Endothelial cell of umbilical vein (primary cell): ENCODE measurements at regions not wholly inside any gene's neighbourhood (a gene's known extent, or its start where the extent isn't known, plus 50 kb on each side); places are given as distances from the start of the nearest gene placed in this dataset.

ENCODE experiments used
- BruUV-seq: library from RNA; stranded (reverse); fragments of 400-500 nt; replicated peaks from 2 replicates; lab custom pipeline; 2021; lab: Mats Ljungman, UMichigan
- CTCF ChIA-PET: fragments of 300-600, 350-600 bp; sonication (Branson Sonifier 250); formaldehyde crosslinking; loops from one replicate; lab custom pipeline; 2021; ENCODE audit warnings: antibody characterized with exemption, inconsistent platforms; lab: Charles Lee
- POLR2A ChIA-PET: fragments of 300-600, 350-600 bp; sonication (Branson Sonifier 250); formaldehyde crosslinking; loops from one replicate; lab custom pipeline; 2021; ENCODE audit warnings: antibody characterized with exemption, inconsistent platforms; lab: Charles Lee
- DNase-seq: peaks from one replicate; pipeline ENCODE4 v3.0.0-alpha.2; 2011; ENCODE audit warnings: low read depth, low spot score
- FAIRE-seq: peaks from 2 replicates; lab custom pipeline; 2011; peaks lifted over from hg19 to GRCh38; lab: Jason Lieb, UNC
- H2AFZ ChIP-seq: 2 replicates; pipeline ENCODE4 v1.6.0; 2012; ENCODE audit warnings: low read depth, low read length, control low read depth, inconsistent platforms
- H3K27ac ChIP-seq: 2 replicates; pipeline ENCODE4 v1.5.1; 2011; ENCODE audit warnings: low read depth, mild to moderate bottlenecking, control low read depth, low read length, moderate library complexity; ENCODE audit not compliant: insufficient read depth
- H3K27me3 ChIP-seq, 2 experiments: 2 replicates each; pipeline versions ENCODE4 v1.6.0 to v1.6.1; 2011; ENCODE audit warnings: low read length in 2 of 2, mixed read lengths in 1 of 2; ENCODE audit not compliant: control insufficient read depth in 2 of 2, insufficient read depth in 2 of 2
- H3K36me3 ChIP-seq, 2 experiments: 2 replicates in 1 of 2; 3 replicates in 1 of 2; pipeline ENCODE4 v1.5.1; 2011; ENCODE audit warnings: low read length in 2 of 2, mild to moderate bottlenecking in 1 of 2, moderate library complexity in 1 of 2; ENCODE audit not compliant: control insufficient read depth in 2 of 2, insufficient read depth in 2 of 2; ENCODE audit errors: extremely low read depth in 1 of 2
- H3K4me1 ChIP-seq: 3 replicates; pipeline ENCODE4 v1.5.1; 2011; ENCODE audit warnings: mild to moderate bottlenecking, low read length; ENCODE audit not compliant: control insufficient read depth, insufficient read depth; ENCODE audit errors: extremely low read depth
- H3K4me2 ChIP-seq: 2 replicates; pipeline ENCODE4 v1.6.1; 2011; ENCODE audit warnings: low read length, control low read depth, mixed read lengths; ENCODE audit not compliant: insufficient read depth
- H3K4me3 ChIP-seq, 3 experiments: fragments of 200-600 bp in 1 of 3; sonication (generic), shearing (Covaris generic) in 1 of 3; replicated peaks in 1 of 3; 2 replicates each; pipeline ENCODE4 v1.5.1; 2011 to 2016; ENCODE audit warnings: control low read depth in 3 of 3, low read length in 3 of 3, mild to moderate bottlenecking in 2 of 3, inconsistent platforms in 1 of 3, low read depth in 1 of 3, moderate library complexity in 1 of 3; ENCODE audit not compliant: insufficient read depth in 1 of 3
- H3K79me2 ChIP-seq: 2 replicates; pipeline ENCODE4 v1.6.0; 2012; ENCODE audit warnings: low read length, inconsistent platforms; ENCODE audit not compliant: control insufficient read depth, insufficient read depth
- H3K9ac ChIP-seq: replicated peaks from 2 replicates; pipeline ENCODE3; 2011; ENCODE audit warnings: low read length, control low read depth; ENCODE audit not compliant: insufficient read depth; ENCODE audit errors: extremely low read depth
- H3K9me1 ChIP-seq: replicated peaks from 3 replicates; pipeline ENCODE4 v1.6.0; 2011; ENCODE audit warnings: mild to moderate bottlenecking, low read length; ENCODE audit not compliant: control insufficient read depth, insufficient read depth; ENCODE audit errors: extremely low read depth
- H3K9me3 ChIP-seq: replicated peaks from 2 replicates; pipeline ENCODE4 v1.5.1; 2012; ENCODE audit warnings: low read length, inconsistent platforms; ENCODE audit not compliant: control insufficient read depth, insufficient read depth
- H4K20me1 ChIP-seq: replicated peaks from 2 replicates; pipeline ENCODE3; 2011; ENCODE audit warnings: mild to moderate bottlenecking, low read length; ENCODE audit not compliant: control insufficient read depth, insufficient read depth; ENCODE audit errors: extremely low read depth
- EZH2 ChIP-seq: IDR thresholded peaks from 2 replicates; pipeline ENCODE4 v1.6.1; 2012; ENCODE audit warnings: borderline replicate concordance, low read depth, mild to moderate bottlenecking, moderate library complexity, low read length, inconsistent platforms; ENCODE audit not compliant: severe bottlenecking
- FOS ChIP-seq: IDR thresholded peaks from 2 replicates; pipeline ENCODE4 v1.6.1; 2011; ENCODE audit warnings: mild to moderate bottlenecking, low read length, moderate library complexity, borderline replicate concordance; ENCODE audit not compliant: insufficient read depth
- GATA2 ChIP-seq: IDR thresholded peaks from 2 replicates; pipeline ENCODE4 v1.7.0; 2011; ENCODE audit warnings: low read depth, mild to moderate bottlenecking, moderate library complexity, mixed read lengths, low read length; ENCODE audit not compliant: insufficient read length, insufficient read depth
- JUN ChIP-seq: IDR thresholded peaks from 2 replicates; pipeline ENCODE4 v1.6.1; 2011; ENCODE audit warnings: borderline replicate concordance, low read depth; ENCODE audit not compliant: insufficient read length, insufficient read depth
- MAX ChIP-seq: IDR thresholded peaks from 2 replicates; pipeline ENCODE4 v1.6.1; 2011; ENCODE audit not compliant: insufficient read depth, insufficient read length
- MYC ChIP-seq: IDR thresholded peaks from one replicate; pipeline ENCODE4 v1.6.1; 2011; ENCODE audit warnings: mild to moderate bottlenecking, low read depth, low read length
- POLR2A ChIP-seq: IDR thresholded peaks from 2 replicates; pipeline ENCODE4 v1.6.1; 2012; ENCODE audit warnings: low read depth, mild to moderate bottlenecking, control low read depth, low read length
- POLR2AphosphoS5 ChIP-seq: IDR thresholded peaks from 2 replicates; pipeline ENCODE4 v1.6.1; 2012; ENCODE audit warnings: low read depth, mild to moderate bottlenecking, control low read depth, low read length, moderate library complexity; ENCODE audit not compliant: insufficient read depth
- dilution Hi-C: fragments of 300-500 bp; cut with MboI; formaldehyde crosslinking; loops from one replicate; pipeline ENCODE4 v1.15.0; 2019; ENCODE audit warnings: low sequenced_read_pairs; ENCODE audit not compliant: extremely low pct_ligation_motif_present
- intact Hi-C: fragments of 100-400 bp; cut with micrococcal nuclease; formaldehyde crosslinking; loops from one replicate; pipeline ENCODE4 v1.10.0; 2022
- TF ChIP-seq, protein P1 (sequence below), 2 donors: IDR thresholded peaks; 1 replicate in 1 of 2; 2 replicates in 1 of 2; pipeline ENCODE4 v1.5.1; 2011; ENCODE audit warnings: low read length in 2 of 2, mild to moderate bottlenecking in 2 of 2, moderate library complexity in 2 of 2, control low read depth in 1 of 2, inconsistent platforms in 1 of 2, low read depth in 1 of 2; ENCODE audit not compliant: insufficient read depth in 1 of 2; ENCODE audit errors: extremely low read depth in 1 of 2

- no peak for DNase-seq
- Histone ChIP-seq H2AFZ (no peak overlapping the region), H3K4me2 (no peak overlapping the region), H3K27me3 (peaks cover 0 to 2% of the 10 kb centered on the region in 2 experiments), H3K4me3 (no peak overlapping the region), H3K9me3 (no peaks in the 10 kb centered on the region), H3K4me1 (no peaks in the 10 kb centered on the region), H3K79me2 (no peaks in the 10 kb centered on the region), H3K9me1 (no peaks in the 10 kb centered on the region), H3K9ac (no peak overlapping the region), H3K36me3 (no peaks in the 10 kb centered on the region), H3K27ac (no peak overlapping the region), H4K20me1 (no peaks in the 10 kb centered on the region)
- POLR2A ChIA-PET: no interaction called here
- TF ChIP-seq EZH2 (no peak), POLR2AphosphoS5 (no peak), POLR2A (no peak), FOS (no peak), GATA2 (no peak), MAX (no peak), MYC (no peak), JUN (no peak)
- TF ChIP-seq, protein P1, sequence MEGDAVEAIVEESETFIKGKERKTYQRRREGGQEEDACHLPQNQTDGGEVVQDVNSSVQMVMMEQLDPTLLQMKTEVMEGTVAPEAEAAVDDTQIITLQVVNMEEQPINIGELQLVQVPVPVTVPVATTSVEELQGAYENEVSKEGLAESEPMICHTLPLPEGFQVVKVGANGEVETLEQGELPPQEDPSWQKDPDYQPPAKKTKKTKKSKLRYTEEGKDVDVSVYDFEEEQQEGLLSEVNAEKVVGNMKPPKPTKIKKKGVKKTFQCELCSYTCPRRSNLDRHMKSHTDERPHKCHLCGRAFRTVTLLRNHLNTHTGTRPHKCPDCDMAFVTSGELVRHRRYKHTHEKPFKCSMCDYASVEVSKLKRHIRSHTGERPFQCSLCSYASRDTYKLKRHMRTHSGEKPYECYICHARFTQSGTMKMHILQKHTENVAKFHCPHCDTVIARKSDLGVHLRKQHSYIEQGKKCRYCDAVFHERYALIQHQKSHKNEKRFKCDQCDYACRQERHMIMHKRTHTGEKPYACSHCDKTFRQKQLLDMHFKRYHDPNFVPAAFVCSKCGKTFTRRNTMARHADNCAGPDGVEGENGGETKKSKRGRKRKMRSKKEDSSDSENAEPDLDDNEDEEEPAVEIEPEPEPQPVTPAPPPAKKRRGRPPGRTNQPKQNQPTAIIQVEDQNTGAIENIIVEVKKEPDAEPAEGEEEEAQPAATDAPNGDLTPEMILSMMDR (IDR thresholded peaks at IDR 0.05; ENCODE audit: extremely low read depth in 1 of 2, insufficient read depth in 1 of 2, low read depth in 1 of 2, low read length in 2 of 2): no peak
- BruUV-seq: no TSS peak
- intact Hi-C loops (no loop called here), dilution Hi-C loops (no loop called here)
- CTCF ChIA-PET: no interaction called here
- FAIRE-seq: no peak
These were observed 74.4 kb upstream of the EPB41L3 start for GRCh38 chr18:5618047-5618688.
